GM10248 (cell line): ENCODE measurements at regions not wholly inside any gene's neighbourhood (a gene's known extent, or its start where the extent isn't known, plus 50 kb on each side); places are given as distances from the start of the nearest gene placed in this dataset.
A peak's percentile ranks its signal among the peaks of the same experiment; 100 is the strongest.
"Not testable (repeated sequence)": the region's sequence is repeated elsewhere in the genome, so short reads cannot be mapped to it uniquely, and the experiment has no call there.

Source experiments
- CTCF ChIA-PET: fragments of 300-600 bp; sonication (Branson Sonifier 250); formaldehyde crosslinking; extraction: SDS; loops from one replicate; lab custom pipeline; 2021; ENCODE audit warnings: antibody characterized with exemption; lab: Yijun Ruan, JAX
- POLR2A ChIA-PET: fragments of 350-650 bp; sonication (Branson Sonifier 250); formaldehyde crosslinking; extraction: SDS; loops from one replicate; lab custom pipeline; 2020; ENCODE audit warnings: antibody characterized with exemption; lab: Yijun Ruan, JAX
- DNase-seq: peaks from one replicate; pipeline ENCODE4 v3.0.0; 2012; ENCODE audit errors: extremely low spot score
- TF ChIP-seq, protein P1 (sequence below): IDR thresholded peaks from 2 replicates; pipeline ENCODE4 v1.5.1; 2012; ENCODE audit warnings: mild to moderate bottlenecking, low read depth; ENCODE audit errors: extremely low read depth, missing control alignments, control extremely low read depth

DNA sequence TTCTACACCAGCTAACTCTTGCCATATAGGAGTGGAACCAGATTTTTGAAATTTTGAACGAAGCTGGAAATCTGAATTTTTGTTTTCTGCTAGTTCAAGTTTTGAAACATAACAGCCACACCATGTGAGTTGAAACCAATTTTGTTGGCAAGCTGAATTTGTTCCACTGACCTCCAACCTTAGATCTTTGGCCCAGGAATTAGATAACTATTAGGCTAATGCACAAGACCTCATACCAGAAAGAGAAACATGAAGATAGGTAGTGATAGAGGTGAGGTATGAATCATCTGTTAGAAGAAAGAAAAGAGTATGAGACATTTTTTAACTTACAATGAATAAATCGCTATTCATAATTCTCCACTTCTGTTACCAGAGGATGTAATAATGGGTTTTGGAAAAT is 76.8 kb upstream of the ACSL1 start:
- POLR2A ChIA-PET = no interaction called here
- CTCF ChIA-PET = no interaction called here
- TF ChIP-seq, protein P1, sequence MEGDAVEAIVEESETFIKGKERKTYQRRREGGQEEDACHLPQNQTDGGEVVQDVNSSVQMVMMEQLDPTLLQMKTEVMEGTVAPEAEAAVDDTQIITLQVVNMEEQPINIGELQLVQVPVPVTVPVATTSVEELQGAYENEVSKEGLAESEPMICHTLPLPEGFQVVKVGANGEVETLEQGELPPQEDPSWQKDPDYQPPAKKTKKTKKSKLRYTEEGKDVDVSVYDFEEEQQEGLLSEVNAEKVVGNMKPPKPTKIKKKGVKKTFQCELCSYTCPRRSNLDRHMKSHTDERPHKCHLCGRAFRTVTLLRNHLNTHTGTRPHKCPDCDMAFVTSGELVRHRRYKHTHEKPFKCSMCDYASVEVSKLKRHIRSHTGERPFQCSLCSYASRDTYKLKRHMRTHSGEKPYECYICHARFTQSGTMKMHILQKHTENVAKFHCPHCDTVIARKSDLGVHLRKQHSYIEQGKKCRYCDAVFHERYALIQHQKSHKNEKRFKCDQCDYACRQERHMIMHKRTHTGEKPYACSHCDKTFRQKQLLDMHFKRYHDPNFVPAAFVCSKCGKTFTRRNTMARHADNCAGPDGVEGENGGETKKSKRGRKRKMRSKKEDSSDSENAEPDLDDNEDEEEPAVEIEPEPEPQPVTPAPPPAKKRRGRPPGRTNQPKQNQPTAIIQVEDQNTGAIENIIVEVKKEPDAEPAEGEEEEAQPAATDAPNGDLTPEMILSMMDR = no peak
- DNase-seq = no peak

DNA sequence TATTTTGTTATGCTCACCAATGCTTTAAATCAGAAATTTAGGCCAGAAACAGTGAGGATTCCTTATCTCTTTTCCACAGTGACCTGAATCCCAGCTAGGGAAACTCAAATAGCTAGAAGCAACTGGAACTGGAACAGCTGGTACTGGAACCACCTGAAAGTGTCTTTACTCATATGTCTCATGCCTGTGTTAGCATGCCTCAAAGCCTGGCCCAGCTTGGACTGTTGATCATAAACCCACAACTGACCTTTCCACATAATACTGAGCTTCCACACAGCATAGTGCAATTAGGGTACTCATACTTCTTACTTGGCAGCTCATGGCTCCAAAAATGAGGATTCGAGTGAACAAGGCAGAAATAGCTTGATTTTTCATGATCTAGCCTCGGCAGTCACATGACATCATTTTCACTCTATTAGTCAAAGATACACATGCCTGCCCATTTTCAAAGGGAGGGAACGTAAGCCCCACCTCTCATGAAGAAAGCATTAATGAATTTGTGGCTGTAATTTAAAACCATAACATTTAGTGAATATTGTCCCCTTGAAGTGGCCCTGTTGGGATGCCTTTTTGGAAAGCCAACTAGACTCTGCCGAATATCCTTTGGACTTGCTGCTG is 80.8 kb upstream of the ACSL1 start:
- TF ChIP-seq, protein P1 = no peak
- ChIA-PET CTCF (interaction anchor here (0.7 to 2.4 kb wide), 7 partner anchors 9 to 161 kb away, joined by 3 to 8 read pairs (median 3); no protein-coding TSS in a partner anchor), POLR2A (no interaction called here)
- no peak for DNase-seq

GRCh38 chr4:184907216-184907615 is 81.4 kb upstream of the ACSL1 start:
- POLR2A ChIA-PET = no interaction called here
- DNase-seq = no peak
- TF ChIP-seq, protein P1 = peak; percentile 30
- CTCF ChIA-PET = interaction anchor here (0.7 to 2.4 kb wide), 3 partner anchors 10 to 157 kb away, joined by 3 to 6 read pairs (median 4); no protein-coding TSS in a partner anchor

DNA sequence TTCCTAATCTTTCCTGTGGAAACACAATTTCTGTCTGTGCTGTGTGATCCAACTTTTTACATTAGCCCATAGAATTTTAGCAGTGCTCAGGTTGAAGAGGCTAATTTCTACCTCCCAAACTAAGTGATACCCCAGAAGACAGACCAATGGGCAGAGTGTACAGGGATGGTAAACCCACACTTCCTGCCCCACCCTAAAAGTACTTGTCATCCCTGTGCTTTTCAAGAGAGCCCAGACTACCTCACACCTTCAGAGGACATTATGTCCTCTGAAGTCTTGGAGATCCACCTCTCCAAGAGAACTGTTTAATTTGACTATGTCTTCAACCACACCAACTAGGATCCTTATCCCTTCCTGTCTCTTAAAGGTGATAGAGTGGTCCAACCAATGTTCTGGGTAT is 82.0 kb upstream of the ACSL1 start:
- CTCF ChIA-PET = interaction anchor here (2.4 kb wide), 1 partner anchor 158 kb away, joined by 6 read pairs; no protein-coding TSS in a partner anchor
- POLR2A ChIA-PET = no interaction called here
- no peak for DNase-seq
- TF ChIP-seq, protein P1 = no peak

DNA sequence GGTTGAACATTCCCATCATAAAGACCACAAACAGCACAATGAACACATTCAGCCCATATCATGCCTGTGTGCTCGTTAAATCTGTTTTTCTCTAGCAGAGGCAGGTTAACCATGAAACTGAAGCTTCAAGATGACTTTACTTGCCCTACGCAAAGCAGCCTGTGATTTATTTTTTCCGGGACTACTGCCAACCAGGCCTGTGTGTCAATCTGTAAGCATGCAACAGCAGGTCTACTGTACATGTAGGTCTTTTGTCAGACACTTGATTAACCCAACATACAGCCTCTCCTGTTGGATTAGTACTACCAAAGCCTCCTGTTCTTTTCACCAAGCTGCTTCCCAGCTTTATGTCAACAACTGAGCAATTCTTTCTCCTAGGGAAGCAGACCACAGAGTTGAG is 85.5 kb upstream of the ACSL1 start:
- ChIA-PET CTCF (interaction anchor here (1.2 to 1.4 kb wide), 2 partner anchors 7 to 29 kb away, joined by 4 to 5 read pairs; no protein-coding TSS in a partner anchor), POLR2A (no interaction called here)
- TF ChIP-seq, protein P1 = no peak
- no peak for DNase-seq

DNA sequence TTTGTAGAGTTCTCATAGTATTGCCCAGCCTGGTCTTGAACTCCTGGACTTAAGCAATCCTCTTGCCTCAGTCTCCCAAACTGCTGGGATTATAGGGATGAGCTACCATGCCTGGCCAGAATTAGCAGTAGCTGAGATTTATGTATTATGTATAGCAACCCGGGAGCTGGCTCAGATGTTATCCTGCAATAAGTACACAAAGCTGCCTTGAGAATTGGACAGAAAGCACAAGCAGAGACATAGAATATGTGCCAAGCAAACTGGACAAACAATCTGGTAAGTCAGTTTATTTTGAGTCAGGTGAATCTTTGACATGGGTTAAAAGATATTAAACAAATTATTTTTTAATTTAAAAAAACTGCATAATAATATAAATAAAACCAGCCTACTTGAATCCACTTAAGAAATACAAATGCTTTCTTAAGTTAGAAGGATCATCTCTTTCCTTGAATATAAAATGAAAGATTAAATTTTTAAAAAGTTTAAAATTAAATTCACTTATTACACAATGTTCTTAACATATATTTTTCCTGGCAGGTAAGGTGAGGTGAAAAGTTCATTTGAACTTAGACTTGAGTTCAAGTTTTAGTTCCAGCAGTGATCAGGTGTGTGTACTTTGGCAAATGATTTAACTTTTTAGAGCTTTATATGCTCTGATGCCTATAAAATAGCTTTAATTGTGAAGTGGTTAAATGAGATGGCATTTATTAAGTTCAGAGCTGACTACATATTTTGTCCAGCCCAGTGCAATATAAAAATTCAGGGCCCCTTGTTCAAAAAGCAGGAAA is 87.8 kb upstream of the ACSL1 start:
- TF ChIP-seq, protein P1 = no peak
- CTCF ChIA-PET = no interaction called here

GRCh38 chr4:184918799-184919198 is 93.0 kb upstream of the ACSL1 start:
- CTCF ChIA-PET, DNase-seq, POLR2A ChIA-PET: not testable (repeated sequence)

More for the DNA sequence above, 87.8 kb upstream of the ACSL1 start:
- POLR2A ChIA-PET = no interaction called here
- no peak for DNase-seq
